ENCODE measurements at regions not wholly inside any gene's neighbourhood (a gene's known extent, or its start where the extent isn't known, plus 50 kb on each side); places are given as distances from the start of the nearest gene placed in this dataset.
"Not testable (repeated sequence)": the region's sequence is repeated elsewhere in the genome, so short reads cannot be mapped to it uniquely, and the experiment has no call there.

DNA sequence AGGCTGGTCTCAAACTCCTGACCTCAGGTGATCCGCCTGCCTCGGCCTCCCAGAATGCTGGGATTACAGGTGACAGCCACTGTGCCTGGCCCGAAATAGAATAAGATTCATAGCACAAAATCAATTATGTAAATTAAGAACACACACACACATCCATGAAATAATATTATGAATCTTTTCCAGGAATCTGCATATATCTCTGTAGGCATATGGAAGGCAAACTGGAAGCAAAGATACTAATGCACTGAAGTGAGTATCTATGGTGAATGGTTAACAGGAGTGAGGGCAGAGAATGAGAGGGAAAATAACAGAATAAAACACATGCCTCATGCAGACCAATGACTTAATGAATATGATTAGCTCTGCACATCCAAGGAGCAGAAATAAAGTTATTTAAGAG is 61.6 kb upstream of the ATP2B4 start:
- no peaks in the 10 kb centered on the region for H3K4me1 ChIP-seq
- no peak overlapping the region for H3K4me3 Mint-ChIP-seq
- H3K36me3 Mint-ChIP-seq = no peaks in the 10 kb centered on the region

DNA sequence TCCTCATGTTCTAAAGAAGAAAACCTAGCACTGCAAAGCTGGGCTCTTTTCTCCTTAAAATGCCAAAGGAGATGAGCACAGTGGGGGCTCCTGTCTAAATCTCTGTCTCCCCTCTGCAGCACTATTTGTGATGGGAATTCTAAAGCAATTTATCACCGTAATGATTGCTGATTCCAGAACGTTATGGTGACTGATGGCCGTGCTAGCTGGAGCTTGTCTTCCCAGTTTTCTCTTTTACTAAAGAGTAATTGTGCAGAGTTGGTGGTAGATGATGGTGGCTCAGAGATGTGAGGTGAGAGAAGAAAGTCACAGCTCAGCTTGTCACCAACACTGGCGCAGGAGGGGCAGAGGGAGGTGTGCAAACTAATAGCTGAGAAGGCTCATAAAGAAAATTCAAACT is 60.7 kb upstream of the ATP2B4 start:
- peaks cover 3% of the 10 kb centered on the region for H3K27me3 Mint-ChIP-seq (ENCODE audit: insufficient read depth, low read depth)
- Histone ChIP-seq H3F3A (ENCODE audit: low read depth) (no peaks in the 10 kb centered on the region), H3K36me3 (no peaks in the 10 kb centered on the region), H3K4me2 (no peak overlapping the region), H4K20me1 (ENCODE audit: low read depth) (no peaks in the 10 kb centered on the region), H3K9me3 (ENCODE audit: low read depth) (no peaks in the 10 kb centered on the region), H3K4me1 (no peaks in the 10 kb centered on the region), H3K27me3 (no peaks in the 10 kb centered on the region), H3K9ac (no peak overlapping the region), H3K4me3 (no peak overlapping the region), H3K27ac (no peak overlapping the region), H3K79me2 (ENCODE audit: low read depth) (no peaks in the 10 kb centered on the region), H2AFZ (replicated peaks) (no peak overlapping the region)
- H3K4me1 Mint-ChIP-seq = peaks cover 25% of the 10 kb centered on the region
- H3K36me3 Mint-ChIP-seq = no peaks in the 10 kb centered on the region
- H3K27ac Mint-ChIP-seq = no peak overlapping the region
- TF ChIP-seq CTCF (IDR thresholded peaks at IDR 0.05) (no peak), EZH2 (IDR thresholded peaks at IDR 0.05) (no peak), EZH2phosphoT487 (IDR thresholded peaks at IDR 0.05) (no peak)
- H3K4me3 Mint-ChIP-seq = no peak overlapping the region
- no peaks in the 10 kb centered on the region for H3K9me3 Mint-ChIP-seq
- DNase-seq (ENCODE audit: low spot score) = no peak

More for the DNA sequence above, 61.6 kb upstream of the ATP2B4 start:
- TF ChIP-seq EZH2 (IDR thresholded peaks at IDR 0.05) (no peak), EZH2phosphoT487 (IDR thresholded peaks at IDR 0.05) (no peak), CTCF (IDR thresholded peaks at IDR 0.05) (no peak)
- Histone ChIP-seq H2AFZ (replicated peaks) (no peak overlapping the region), H3K36me3 (no peaks in the 10 kb centered on the region), H4K20me1 (ENCODE audit: low read depth) (no peaks in the 10 kb centered on the region), H3K9ac (no peak overlapping the region), H3K4me2 (no peak overlapping the region), H3K27ac (no peak overlapping the region), H3F3A (ENCODE audit: low read depth) (no peaks in the 10 kb centered on the region), H3K79me2 (ENCODE audit: low read depth) (no peaks in the 10 kb centered on the region), H3K27me3 (no peaks in the 10 kb centered on the region), H3K4me3 (no peak overlapping the region), H3K9me3 (ENCODE audit: low read depth) (no peaks in the 10 kb centered on the region)
- Mint-ChIP-seq H3K9me3 (no peaks in the 10 kb centered on the region), H3K27ac (no peak overlapping the region), H3K27me3 (ENCODE audit: insufficient read depth, low read depth) (peaks cover 2% of the 10 kb centered on the region), H3K4me1 (peaks cover 16% of the 10 kb centered on the region)
- DNase-seq (ENCODE audit: low spot score) = no peak

GRCh38 chr1:203566966-203567365 is 59.7 kb upstream of the ATP2B4 start:
- not testable (repeated sequence) for H3K4me3 ChIP-seq; H3K9me3 ChIP-seq (ENCODE audit: low read depth); H3K79me2 ChIP-seq (ENCODE audit: low read depth); H3K27ac ChIP-seq; H3K4me2 ChIP-seq; H2AFZ ChIP-seq (replicated peaks); H3K4me1 ChIP-seq; H3K4me3 Mint-ChIP-seq; DNase-seq (ENCODE audit: low spot score); H3F3A ChIP-seq (ENCODE audit: low read depth); H3K36me3 Mint-ChIP-seq; H3K27me3 ChIP-seq; H3K9ac ChIP-seq; H4K20me1 ChIP-seq (ENCODE audit: low read depth); H3K9me3 Mint-ChIP-seq; H3K27ac Mint-ChIP-seq; H3K36me3 ChIP-seq; H3K27me3 Mint-ChIP-seq (ENCODE audit: insufficient read depth, low read depth)
- H3K4me1 Mint-ChIP-seq = peaks cover 34% of the 10 kb centered on the region

GRCh38 chr1:203567596-203567995 is 59.0 kb upstream of the ATP2B4 start:
- no peak overlapping the region for H3K27ac Mint-ChIP-seq
- H3K36me3 ChIP-seq = no peaks in the 10 kb centered on the region
- H3K4me3 Mint-ChIP-seq = no peak overlapping the region
- no peaks in the 10 kb centered on the region for H3F3A ChIP-seq (ENCODE audit: low read depth)
- no peaks in the 10 kb centered on the region for H3K27me3 ChIP-seq
- no peaks in the 10 kb centered on the region for H4K20me1 ChIP-seq (ENCODE audit: low read depth)
- no peak overlapping the region for H3K4me3 ChIP-seq
- H3K79me2 ChIP-seq (ENCODE audit: low read depth) = no peaks in the 10 kb centered on the region
- H3K36me3 Mint-ChIP-seq = no peaks in the 10 kb centered on the region
- no peak overlapping the region for H2AFZ ChIP-seq (replicated peaks)
- H3K4me1 ChIP-seq = peaks cover 11% of the 10 kb centered on the region
- H3K9me3 ChIP-seq (ENCODE audit: low read depth) = no peaks in the 10 kb centered on the region
- no peak overlapping the region for H3K4me2 ChIP-seq
- TF ChIP-seq EZH2phosphoT487 (IDR thresholded peaks at IDR 0.05) (no peak), EZH2 (IDR thresholded peaks at IDR 0.05) (no peak), CTCF (IDR thresholded peaks at IDR 0.05) (no peak)
- no peak overlapping the region for H3K27ac ChIP-seq
- H3K4me1 Mint-ChIP-seq = peaks cover 40% of the 10 kb centered on the region
- no peak for DNase-seq (ENCODE audit: low spot score)
- H3K9me3 Mint-ChIP-seq = no peaks in the 10 kb centered on the region
- H3K9ac ChIP-seq = no peak overlapping the region
- peaks cover 3% of the 10 kb centered on the region for H3K27me3 Mint-ChIP-seq (ENCODE audit: insufficient read depth, low read depth)
